Germinal center (tissue), 1 donor: ENCODE measurements at regions not wholly inside any gene's neighbourhood (a gene's known extent, or its start where the extent isn't known, plus 50 kb on each side); places are given as distances from the start of the nearest gene placed in this dataset.

Experiments
- DNase-seq: peaks from one replicate; pipeline ENCODE4 v3.0.0; 2012; ENCODE audit warnings: mixed read lengths, low spot score

- DNase-seq = no peak
Observed at GRCh38 chr1:103160281-103160680, 52.0 kb upstream of the COL11A1 start.
